Lower leg skin (tissue), 3 donors: ENCODE measurements at regions not wholly inside any gene's neighbourhood (a gene's known extent, or its start where the extent isn't known, plus 50 kb on each side); places are given as distances from the start of the nearest gene placed in this dataset.

Source experiments
- CTCF ChIP-seq, 3 donors: fragments of 450-650 bp; IDR thresholded peaks; one replicate each; pipeline ENCODE4 v1.5.1; 2016; ENCODE audit warnings: antibody characterized with exemption in 3 of 3, mild to moderate bottlenecking in 3 of 3, moderate library complexity in 2 of 3
- POLR2A ChIP-seq, 2 donors: fragments of 450-650 bp; IDR thresholded peaks; one replicate each; pipeline ENCODE4 v1.6.1; 2016 to 2017; ENCODE audit warnings: antibody characterized with exemption in 2 of 2, mild to moderate bottlenecking in 1 of 2, moderate library complexity in 1 of 2

GRCh38 chr2:37836270-37836669, 88.8 kb upstream of the RMDN2 start:
- TF ChIP-seq CTCF (IDR thresholded peaks at IDR 0.05) (no peak), POLR2A (IDR thresholded peaks at IDR 0.05) (no peak)
